ENCODE measurements at regions not wholly inside any gene's neighbourhood (a gene's known extent, or its start where the extent isn't known, plus 50 kb on each side); places are given as distances from the start of the nearest gene placed in this dataset.

GRCh38 chr2:7570247-7570646, 653.0 kb downstream of the RNF144A start:
- POLR2A ChIA-PET (ENCODE audit: low non-redundant PET), result no interaction called here

GRCh38 chr2:7571701-7572100, 654.5 kb downstream of the RNF144A start:
- no peak overlapping the region for H3K27ac ChIP-seq (ENCODE audit: low read depth, low read length, poor library complexity, severe bottlenecking)
- ChIA-PET POLR2A (ENCODE audit: low non-redundant PET) (no interaction called here), CTCF (no interaction called here)
- DNase-seq (ENCODE audit: low spot score), result no peak
- no peaks in the 10 kb centered on the region for H3K36me3 ChIP-seq (ENCODE audit: insufficient read depth, low read length, poor library complexity, severe bottlenecking)
- H3K9me3 ChIP-seq (ENCODE audit: low read depth, low read length, poor library complexity, severe bottlenecking), result no peaks in the 10 kb centered on the region
- H3K4me3 ChIP-seq (ENCODE audit: low read depth, low read length, poor library complexity, severe bottlenecking), result no peak overlapping the region
- TF ChIP-seq CTCF (conservative IDR thresholded peaks at IDR 0.05; ENCODE audit: low read depth, low read length), result no peak
- H3K4me1 ChIP-seq (ENCODE audit: insufficient read depth, low read length, poor library complexity, severe bottlenecking), result no peaks in the 10 kb centered on the region
- intact Hi-C loops (cut with micrococcal nuclease; ENCODE audit: unreplicated experiment), result no loop called here
- no TSS peak for BruUV-seq (replicated peaks)
- H3K27me3 ChIP-seq (replicated peaks; ENCODE audit: insufficient read depth, low read depth, low read length, poor library complexity), result no peaks in the 10 kb centered on the region

More at GRCh38 chr2:7570247-7570646, 653.0 kb downstream of the RNF144A start:
- H3K9me3 ChIP-seq (ENCODE audit: low read depth, low read length, poor library complexity, severe bottlenecking), result no peaks in the 10 kb centered on the region
- H3K4me3 ChIP-seq (ENCODE audit: low read depth, low read length, poor library complexity, severe bottlenecking), result no peak overlapping the region
- H3K27ac ChIP-seq (ENCODE audit: low read depth, low read length, poor library complexity, severe bottlenecking), result no peak overlapping the region
- DNase-seq (ENCODE audit: low spot score), result no peak
- TF ChIP-seq CTCF (conservative IDR thresholded peaks at IDR 0.05; ENCODE audit: low read depth, low read length), result no peak
- no peak for TF ChIP-seq EZH2 (IDR thresholded peaks at IDR 0.05; ENCODE audit: borderline replicate concordance, low read depth, low read length, poor library complexity, severe bottlenecking)
- intact Hi-C loops (cut with micrococcal nuclease; ENCODE audit: unreplicated experiment), result no loop called here
- no peaks in the 10 kb centered on the region for H3K36me3 ChIP-seq (ENCODE audit: insufficient read depth, low read length, poor library complexity, severe bottlenecking)
- no peaks in the 10 kb centered on the region for H3K4me1 ChIP-seq (ENCODE audit: insufficient read depth, low read length, poor library complexity, severe bottlenecking)
- CTCF ChIA-PET, result no interaction called here
- BruUV-seq (replicated peaks), result no TSS peak
- no peaks in the 10 kb centered on the region for H3K27me3 ChIP-seq (replicated peaks; ENCODE audit: insufficient read depth, low read depth, low read length, poor library complexity)

GRCh38 chr2:7572450-7572849, 655.2 kb downstream of the RNF144A start:
- TF ChIP-seq CTCF (conservative IDR thresholded peaks at IDR 0.05; ENCODE audit: low read depth, low read length) (no peak), EZH2 (IDR thresholded peaks at IDR 0.05; ENCODE audit: borderline replicate concordance, low read depth, low read length, poor library complexity, severe bottlenecking) (no peak)
- Histone ChIP-seq H3K4me3 (ENCODE audit: low read depth, low read length, poor library complexity, severe bottlenecking) (no peak overlapping the region), H3K9me3 (ENCODE audit: low read depth, low read length, poor library complexity, severe bottlenecking) (peaks cover 3% of the 10 kb centered on the region), H3K27me3 (replicated peaks; ENCODE audit: insufficient read depth, low read depth, low read length, poor library complexity) (no peaks in the 10 kb centered on the region), H3K4me1 (ENCODE audit: insufficient read depth, low read length, poor library complexity, severe bottlenecking) (no peaks in the 10 kb centered on the region), H3K36me3 (ENCODE audit: insufficient read depth, low read length, poor library complexity, severe bottlenecking) (no peaks in the 10 kb centered on the region), H3K27ac (ENCODE audit: low read depth, low read length, poor library complexity, severe bottlenecking) (no peak overlapping the region)
- POLR2A ChIA-PET (ENCODE audit: low non-redundant PET), result no interaction called here
- CTCF ChIA-PET, result no interaction called here
- DNase-seq (ENCODE audit: low spot score), result no peak
- no TSS peak for BruUV-seq (replicated peaks)
- intact Hi-C loops (cut with micrococcal nuclease; ENCODE audit: unreplicated experiment), result no loop called here
